ENCODE measurements at regions not wholly inside any gene's neighbourhood (a gene's known extent, or its start where the extent isn't known, plus 50 kb on each side); places are given as distances from the start of the nearest gene placed in this dataset.

DNA sequence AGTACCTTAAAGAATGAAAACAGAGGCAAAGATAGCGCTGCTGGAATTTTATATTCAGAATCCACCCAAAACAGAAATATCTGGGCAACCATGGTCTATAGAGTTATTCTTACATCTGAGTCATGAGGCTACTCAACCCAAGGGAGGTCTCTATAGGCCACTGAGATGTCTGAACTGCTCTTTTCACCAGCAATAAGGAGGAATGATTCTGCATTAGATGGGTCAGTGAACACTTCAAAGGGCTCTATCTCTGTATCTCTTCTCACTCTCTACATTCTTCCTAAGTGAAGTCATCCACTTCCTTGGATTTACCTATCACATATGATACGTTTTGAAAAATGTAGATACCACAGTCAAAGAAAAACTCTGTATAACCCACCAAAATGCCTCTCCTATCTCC is 90.2 kb upstream of the NGF start:
- no peak for TF ChIP-seq POLR2A (IDR thresholded peaks at IDR 0.05)
- TF ChIP-seq, protein P1, sequence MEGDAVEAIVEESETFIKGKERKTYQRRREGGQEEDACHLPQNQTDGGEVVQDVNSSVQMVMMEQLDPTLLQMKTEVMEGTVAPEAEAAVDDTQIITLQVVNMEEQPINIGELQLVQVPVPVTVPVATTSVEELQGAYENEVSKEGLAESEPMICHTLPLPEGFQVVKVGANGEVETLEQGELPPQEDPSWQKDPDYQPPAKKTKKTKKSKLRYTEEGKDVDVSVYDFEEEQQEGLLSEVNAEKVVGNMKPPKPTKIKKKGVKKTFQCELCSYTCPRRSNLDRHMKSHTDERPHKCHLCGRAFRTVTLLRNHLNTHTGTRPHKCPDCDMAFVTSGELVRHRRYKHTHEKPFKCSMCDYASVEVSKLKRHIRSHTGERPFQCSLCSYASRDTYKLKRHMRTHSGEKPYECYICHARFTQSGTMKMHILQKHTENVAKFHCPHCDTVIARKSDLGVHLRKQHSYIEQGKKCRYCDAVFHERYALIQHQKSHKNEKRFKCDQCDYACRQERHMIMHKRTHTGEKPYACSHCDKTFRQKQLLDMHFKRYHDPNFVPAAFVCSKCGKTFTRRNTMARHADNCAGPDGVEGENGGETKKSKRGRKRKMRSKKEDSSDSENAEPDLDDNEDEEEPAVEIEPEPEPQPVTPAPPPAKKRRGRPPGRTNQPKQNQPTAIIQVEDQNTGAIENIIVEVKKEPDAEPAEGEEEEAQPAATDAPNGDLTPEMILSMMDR (IDR thresholded peaks at IDR 0.05): no peak

Measured in esophagus squamous epithelium (tissue), 4 donors.